Immature natural killer cell (primary cell): ENCODE measurements at regions not wholly inside any gene's neighbourhood (a gene's known extent, or its start where the extent isn't known, plus 50 kb on each side); places are given as distances from the start of the nearest gene placed in this dataset.
"Not testable (repeated sequence)": the region's sequence is repeated elsewhere in the genome, so short reads cannot be mapped to it uniquely, and the experiment has no call there.

Experiments
- DNase-seq, 3 donors: peaks; one replicate each; pipeline ENCODE4 v3.0.0; 2022; ENCODE audit warnings: mixed read lengths in 1 of 3
- H3K27ac Mint-ChIP-seq, 6 donors: one replicate each; pipeline ENCODE4 v1.8.0; 2020; ENCODE audit warnings: mixed read lengths in 6 of 6, mild to moderate bottlenecking in 5 of 6, inconsistent platforms in 4 of 6, moderate library complexity in 3 of 6
- H3K27me3 Mint-ChIP-seq, 3 donors: one replicate each; pipeline ENCODE4 v1.8.0; 2020 to 2021; ENCODE audit warnings: low read depth in 3 of 3, mild to moderate bottlenecking in 3 of 3, mixed read lengths in 3 of 3, moderate library complexity in 3 of 3, inconsistent platforms in 1 of 3
- H3K36me3 Mint-ChIP-seq, 3 donors: one replicate each; pipeline ENCODE4 v1.8.0; 2020; ENCODE audit warnings: mixed read lengths in 3 of 3, inconsistent platforms in 2 of 3, mild to moderate bottlenecking in 2 of 3
- H3K4me1 Mint-ChIP-seq, 2 donors: one replicate each; pipeline ENCODE4 v1.8.0; 2020; ENCODE audit warnings: inconsistent platforms in 2 of 2, mild to moderate bottlenecking in 2 of 2, mixed read lengths in 2 of 2, moderate library complexity in 1 of 2
- H3K4me3 Mint-ChIP-seq, 5 donors: one replicate each; pipeline ENCODE4 v1.8.0; 2020; ENCODE audit warnings: mild to moderate bottlenecking in 5 of 5, mixed read lengths in 5 of 5, inconsistent platforms in 3 of 5, moderate library complexity in 3 of 5
- H3K9me3 Mint-ChIP-seq, 6 donors: one replicate each; pipeline ENCODE4 v1.8.0; 2020; ENCODE audit warnings: mild to moderate bottlenecking in 6 of 6, mixed read lengths in 6 of 6, inconsistent platforms in 4 of 6, moderate library complexity in 3 of 6

DNA sequence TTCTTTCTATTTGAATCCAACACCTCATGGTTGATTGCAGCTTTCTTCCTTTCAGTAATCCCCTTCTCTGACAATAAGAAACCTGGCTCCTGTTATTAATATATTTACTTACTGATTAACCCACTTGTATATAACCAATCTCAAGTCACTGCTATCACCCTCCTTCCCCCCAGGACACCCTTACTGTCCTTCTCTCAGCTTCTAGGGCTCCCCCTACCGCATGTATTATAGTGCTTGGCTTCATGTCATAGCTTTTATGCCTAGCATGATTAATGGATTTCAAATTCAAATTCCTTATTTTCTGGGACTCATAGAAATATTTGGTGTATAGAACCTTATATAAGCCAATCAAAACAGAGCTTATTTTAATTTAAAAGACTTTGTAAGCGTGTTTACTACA is 75.7 kb upstream of the BNIP2 start:
- Mint-ChIP-seq H3K4me3 (no peak overlapping the region), H3K27ac (no peak overlapping the region), H3K27me3 (peaks cover 0 to 4% (median 0%) of the 10 kb centered on the region in 3 donors), H3K4me1 (no peaks in the 10 kb centered on the region), H3K9me3 (peaks cover 0 to 4% (median 0%) of the 10 kb centered on the region in 6 donors), H3K36me3 (no peaks in the 10 kb centered on the region)
- no peak for DNase-seq

DNA sequence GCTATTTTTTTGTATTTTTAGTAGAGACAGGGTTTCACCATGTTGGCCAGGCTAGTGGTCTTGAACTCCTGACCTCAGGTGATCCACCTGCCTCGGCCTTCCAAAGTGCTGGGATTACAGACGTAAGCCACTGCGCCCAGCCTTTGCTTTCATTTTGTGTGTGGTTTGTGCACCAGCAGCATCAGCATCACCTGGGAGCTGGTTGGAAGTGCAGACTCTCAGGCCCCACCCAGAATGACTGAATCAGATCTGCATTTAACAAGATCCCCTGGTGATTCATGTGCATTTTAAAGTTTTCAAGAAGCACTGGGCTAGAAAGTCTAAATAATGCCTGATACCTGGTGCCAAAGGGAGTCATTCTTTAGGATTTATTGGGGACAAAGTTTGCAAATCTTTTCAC is 73.4 kb upstream of the BNIP2 start:
- DNase-seq = no peak
- Mint-ChIP-seq H3K27me3 (peaks cover 0 to 4% (median 3%) of the 10 kb centered on the region in 3 donors), H3K36me3 (no peaks in the 10 kb centered on the region), H3K4me3 (no peak overlapping the region), H3K27ac (no peak overlapping the region), H3K9me3 (peaks cover 0 to 2% (median 0%) of the 10 kb centered on the region in 6 donors), H3K4me1 (no peaks in the 10 kb centered on the region)

GRCh38 chr15:59760256-59760655 is 71.1 kb upstream of the BNIP2 start:
- not testable (repeated sequence) for H3K9me3 Mint-ChIP-seq, H3K27ac Mint-ChIP-seq, DNase-seq, H3K4me1 Mint-ChIP-seq, H3K36me3 Mint-ChIP-seq, H3K27me3 Mint-ChIP-seq, H3K4me3 Mint-ChIP-seq

- H3K9me3 Mint-ChIP-seq = no peaks in the 10 kb centered on the region
- H3K36me3 Mint-ChIP-seq = no peaks in the 10 kb centered on the region
- no peak for DNase-seq
- no peak overlapping the region for H3K27ac Mint-ChIP-seq
- peaks cover 2 to 9% (median 4%) of the 10 kb centered on the region in 3 donors for H3K27me3 Mint-ChIP-seq
- no peak overlapping the region for H3K4me3 Mint-ChIP-seq
- H3K4me1 Mint-ChIP-seq = no peaks in the 10 kb centered on the region
Measured at GRCh38 chr15:59751552-59752413, 62.7 kb upstream of the BNIP2 start.

GRCh38 chr15:59746777-59747176 is 57.7 kb upstream of the BNIP2 start:
- Mint-ChIP-seq H3K4me3 (no peak overlapping the region), H3K9me3 (peaks cover 0 to 5% (median 0%) of the 10 kb centered on the region in 6 donors), H3K27ac (no peak overlapping the region), H3K4me1 (no peaks in the 10 kb centered on the region), H3K36me3 (peaks cover 0 to 4% (median 0%) of the 10 kb centered on the region in 3 donors), H3K27me3 (peaks cover 0 to 16% (median 3%) of the 10 kb centered on the region in 3 donors)
- no peak for DNase-seq

DNA sequence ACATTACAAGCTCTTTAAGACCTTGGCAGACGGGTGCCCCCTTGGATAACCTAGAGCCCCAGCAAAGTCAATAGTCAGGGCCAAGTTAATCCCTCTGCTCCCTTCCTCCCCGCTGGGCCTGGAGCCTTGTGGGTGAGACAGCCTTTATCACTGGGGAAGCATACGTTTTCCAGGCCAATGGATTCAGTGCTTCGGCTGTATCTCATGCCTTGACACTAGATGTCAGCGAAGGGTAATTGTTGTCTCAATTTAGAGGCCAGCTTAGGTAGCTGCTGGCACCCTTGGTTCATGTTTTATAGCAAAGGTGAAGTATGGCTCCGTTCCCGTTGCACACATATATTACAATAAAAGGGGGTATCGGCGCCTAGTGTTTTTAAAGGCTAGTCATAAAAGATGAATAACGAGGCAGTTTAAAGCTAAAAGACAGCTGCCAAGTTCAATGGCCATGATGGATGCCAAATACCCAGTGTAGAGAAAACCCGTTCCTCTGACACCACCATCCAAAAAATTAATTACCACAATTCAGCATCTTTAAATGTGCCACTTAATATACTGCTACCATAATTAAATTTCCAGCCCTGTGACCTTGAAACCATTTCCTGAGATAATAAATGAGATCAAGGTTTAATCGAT is 52.3 kb upstream of the BNIP2 start:
- peaks cover 0 to 9% (median 0%) of the 10 kb centered on the region in 3 donors for H3K27me3 Mint-ChIP-seq
- H3K4me3 Mint-ChIP-seq = no peak overlapping the region
- DNase-seq = no peak
- H3K27ac Mint-ChIP-seq = no peak overlapping the region
- peaks cover 0 to 4% (median 0%) of the 10 kb centered on the region in 3 donors for H3K36me3 Mint-ChIP-seq
- H3K4me1 Mint-ChIP-seq = no peaks in the 10 kb centered on the region
- H3K9me3 Mint-ChIP-seq = peaks cover 0 to 5% (median 0%) of the 10 kb centered on the region in 6 donors

DNA sequence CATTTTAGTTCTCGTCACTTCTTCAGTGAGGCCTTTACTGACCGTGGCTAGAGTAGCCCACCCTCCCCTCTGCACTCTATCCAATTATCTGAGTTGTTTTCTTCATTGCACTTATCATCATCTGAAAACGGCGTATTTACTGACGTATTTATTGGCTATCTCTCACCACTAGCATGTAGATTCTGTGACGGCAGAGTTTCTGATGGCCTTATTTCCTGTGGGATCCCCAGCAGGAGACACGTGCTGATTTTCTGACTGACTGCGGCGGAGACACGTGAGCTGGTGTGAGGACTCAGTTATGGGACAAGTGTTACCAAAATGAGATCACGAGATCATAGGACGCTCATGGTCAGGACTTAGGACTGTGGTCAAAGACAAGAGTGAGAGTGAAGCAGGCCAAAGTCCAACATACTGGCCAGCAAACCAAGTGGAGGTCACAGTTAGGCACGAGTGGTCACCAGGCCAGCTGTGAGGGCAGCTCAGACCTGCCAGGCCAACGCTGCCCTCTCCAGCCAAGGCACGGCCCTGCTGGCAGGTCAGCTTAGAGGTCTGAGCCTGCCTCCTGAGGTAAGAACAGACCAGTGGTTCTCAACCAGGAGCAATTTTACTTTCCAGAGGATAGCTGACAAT is 50.6 kb upstream of the BNIP2 start:
- H3K4me3 Mint-ChIP-seq = no peak overlapping the region
- peaks cover 0 to 4% (median 0%) of the 10 kb centered on the region in 3 donors for H3K36me3 Mint-ChIP-seq
- DNase-seq = no peak
- peaks cover 0 to 3% (median 0%) of the 10 kb centered on the region in 3 donors for H3K27me3 Mint-ChIP-seq
- no peak overlapping the region for H3K27ac Mint-ChIP-seq
- no peaks in the 10 kb centered on the region for H3K4me1 Mint-ChIP-seq
- H3K9me3 Mint-ChIP-seq = peaks cover 0 to 5% (median 0%) of the 10 kb centered on the region in 6 donors
